ENCODE measurements at regions not wholly inside any gene's neighbourhood (a gene's known extent, or its start where the extent isn't known, plus 50 kb on each side); places are given as distances from the start of the nearest gene placed in this dataset.

GRCh38 chr16:49947907-49948678 lies 76.9 kb upstream of the CNEP1R1 start:
- Histone ChIP-seq H3K23ac (ENCODE audit: insufficient read length, low read depth, low read length) (no peak overlapping the region), H3K79me1 (ENCODE audit: insufficient read depth, low read depth, low read length, poor library complexity, severe bottlenecking) (no peaks in the 10 kb centered on the region), H3K79me2 (ENCODE audit: insufficient read depth, low read length) (no peaks in the 10 kb centered on the region), H3K4ac (ENCODE audit: low read depth, low read length) (no peak overlapping the region), H2AFZ (ENCODE audit: low read length) (no peak overlapping the region), H2BK5ac (ENCODE audit: insufficient read length, low read length) (no peak overlapping the region), H3K4me2 (ENCODE audit: insufficient read depth, insufficient read length, low read length) (no peak overlapping the region), H3K14ac (ENCODE audit: insufficient read depth, low read length) (no peak overlapping the region), H3K23me2 (ENCODE audit: insufficient read length, low read depth, low read length, poor library complexity, severe bottlenecking) (no peaks in the 10 kb centered on the region), H4K5ac (ENCODE audit: insufficient read length, low read depth, low read length) (no peak overlapping the region), H2BK12ac (ENCODE audit: insufficient read length, low read depth, low read length) (no peak overlapping the region), H3K56ac (ENCODE audit: insufficient read length, low read depth, low read length) (no peak overlapping the region), H4K8ac (replicated peaks; ENCODE audit: insufficient read length, low read depth, low read length) (no peak overlapping the region), H3K9ac (ENCODE audit: extremely low read depth, insufficient read length, low read length) (no peak overlapping the region), H3T11ph (ENCODE audit: low read length) (no peak overlapping the region), H2BK120ac (ENCODE audit: low read depth, low read length, poor library complexity, severe bottlenecking) (no peak overlapping the region), H3K18ac (ENCODE audit: insufficient read length, low read depth, low read length) (no peak overlapping the region), H3K27me3 (ENCODE audit: insufficient read depth, low read length) (no peaks in the 10 kb centered on the region), H2AK5ac (ENCODE audit: insufficient read length, low read length) (no peak overlapping the region), H4K91ac (ENCODE audit: insufficient read length, low read depth, low read length) (no peak overlapping the region), H2BK20ac (ENCODE audit: low read depth, low read length, poor library complexity, severe bottlenecking) (no peak overlapping the region), H3K4me1 (ENCODE audit: insufficient read depth, low read length) (no peaks in the 10 kb centered on the region), H3K27ac (ENCODE audit: insufficient read length, low read depth, low read length) (no peak overlapping the region), H3K9me3 (ENCODE audit: control insufficient read depth, low read depth, low read length) (no peaks in the 10 kb centered on the region), H4K20me1 (ENCODE audit: control insufficient read depth, insufficient read depth, insufficient read length) (no peaks in the 10 kb centered on the region), H2BK15ac (ENCODE audit: low read depth, low read length) (no peak overlapping the region)
- H3K27ac Mint-ChIP-seq = no peak overlapping the region
- no CpG with 5 or more reads among the region's 7 CpGs for WGBS (ENCODE audit: extremely low coverage, insufficient read length, low lambda C conversion rate)
- H3K9me3 Mint-ChIP-seq = no peaks in the 10 kb centered on the region; a peak in 2 of 5 replicates
- DNase-seq = no peak
- no peaks in the 10 kb centered on the region for H3K36me3 Mint-ChIP-seq (ENCODE audit: insufficient read depth in 1 of 3, low read depth in 3 of 3)
- TF ChIP-seq, protein P1, sequence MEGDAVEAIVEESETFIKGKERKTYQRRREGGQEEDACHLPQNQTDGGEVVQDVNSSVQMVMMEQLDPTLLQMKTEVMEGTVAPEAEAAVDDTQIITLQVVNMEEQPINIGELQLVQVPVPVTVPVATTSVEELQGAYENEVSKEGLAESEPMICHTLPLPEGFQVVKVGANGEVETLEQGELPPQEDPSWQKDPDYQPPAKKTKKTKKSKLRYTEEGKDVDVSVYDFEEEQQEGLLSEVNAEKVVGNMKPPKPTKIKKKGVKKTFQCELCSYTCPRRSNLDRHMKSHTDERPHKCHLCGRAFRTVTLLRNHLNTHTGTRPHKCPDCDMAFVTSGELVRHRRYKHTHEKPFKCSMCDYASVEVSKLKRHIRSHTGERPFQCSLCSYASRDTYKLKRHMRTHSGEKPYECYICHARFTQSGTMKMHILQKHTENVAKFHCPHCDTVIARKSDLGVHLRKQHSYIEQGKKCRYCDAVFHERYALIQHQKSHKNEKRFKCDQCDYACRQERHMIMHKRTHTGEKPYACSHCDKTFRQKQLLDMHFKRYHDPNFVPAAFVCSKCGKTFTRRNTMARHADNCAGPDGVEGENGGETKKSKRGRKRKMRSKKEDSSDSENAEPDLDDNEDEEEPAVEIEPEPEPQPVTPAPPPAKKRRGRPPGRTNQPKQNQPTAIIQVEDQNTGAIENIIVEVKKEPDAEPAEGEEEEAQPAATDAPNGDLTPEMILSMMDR (conservative IDR thresholded peaks at IDR 0.05) = no peak
- no peaks in the 10 kb centered on the region for H3K4me1 Mint-ChIP-seq
- H3K4me3 Mint-ChIP-seq = no peak overlapping the region
- no peaks in the 10 kb centered on the region for H3K27me3 Mint-ChIP-seq (ENCODE audit: low read depth)

All from H9 (cell line).